ELF-1 (cell line): ENCODE measurements at regions not wholly inside any gene's neighbourhood (a gene's known extent, or its start where the extent isn't known, plus 50 kb on each side); places are given as distances from the start of the nearest gene placed in this dataset.
A peak's percentile ranks its signal among the peaks of the same experiment; 100 is the strongest.

Source experiments
- DNase-seq: peaks from one replicate; pipeline ENCODE4 v3.0.0-alpha.2; 2016; ENCODE audit warnings: low read depth, low spot score

DNA sequence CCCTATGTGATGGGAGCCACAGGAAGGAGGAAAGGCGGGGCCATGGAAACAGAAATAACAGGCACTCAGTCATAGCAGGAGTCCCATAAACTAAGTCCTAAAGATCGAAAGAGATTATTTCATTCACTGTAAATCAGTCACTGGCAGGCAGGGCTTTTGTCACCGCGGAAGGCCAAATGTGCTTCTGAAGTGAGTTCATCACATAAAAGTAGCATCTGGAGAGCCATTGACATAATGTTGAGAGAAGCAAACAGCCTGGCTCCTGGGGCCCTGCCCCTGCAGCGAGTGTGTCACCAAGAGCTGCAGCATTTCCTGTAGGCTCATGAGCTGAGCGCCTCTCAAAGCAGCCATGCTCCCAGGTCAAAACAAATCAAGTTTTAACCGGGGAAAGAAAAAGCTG lies 476.2 kb downstream of the HAPSTR1 start:
- DNase-seq, result no peak

DNA sequence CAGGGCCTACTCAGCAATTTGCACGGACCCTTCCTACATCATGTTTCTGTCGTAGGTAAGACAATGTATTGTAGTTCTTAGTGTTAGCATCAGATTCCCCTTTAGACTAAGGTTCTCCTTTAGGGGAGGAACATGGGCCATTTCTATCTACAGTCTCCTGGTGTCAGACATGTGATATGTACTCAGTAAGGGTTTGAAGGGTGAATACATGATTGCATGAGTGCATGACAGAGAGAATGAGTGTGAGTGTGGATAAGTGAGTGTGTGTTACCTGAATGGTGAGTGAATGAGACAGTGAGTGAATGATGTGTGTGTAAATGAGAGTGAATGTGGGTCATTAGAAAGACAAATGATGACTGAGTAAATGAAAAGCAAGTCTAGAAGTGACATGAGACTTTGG lies 476.8 kb downstream of the HAPSTR1 start:
- DNase-seq, result no peak

DNA sequence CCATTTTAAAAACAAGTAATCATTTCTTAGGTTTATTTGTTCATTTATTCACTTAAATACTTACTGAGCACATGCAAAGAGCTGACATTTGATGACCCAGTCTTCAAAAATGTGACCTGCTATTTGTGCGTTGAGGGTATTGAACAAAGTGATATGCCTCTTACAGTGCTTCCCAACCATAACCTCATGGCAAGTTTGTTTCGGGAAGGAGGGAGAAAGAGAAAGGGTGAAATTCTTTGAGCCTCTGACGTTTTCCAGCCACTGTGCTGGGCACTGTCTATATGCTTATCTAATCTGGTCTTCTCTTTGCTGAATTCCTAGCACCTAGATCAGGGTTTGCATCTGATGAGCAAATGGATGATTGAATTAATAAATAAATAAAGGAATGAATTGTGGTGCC lies 479.1 kb downstream of the HAPSTR1 start:
- no peak for DNase-seq

DNA sequence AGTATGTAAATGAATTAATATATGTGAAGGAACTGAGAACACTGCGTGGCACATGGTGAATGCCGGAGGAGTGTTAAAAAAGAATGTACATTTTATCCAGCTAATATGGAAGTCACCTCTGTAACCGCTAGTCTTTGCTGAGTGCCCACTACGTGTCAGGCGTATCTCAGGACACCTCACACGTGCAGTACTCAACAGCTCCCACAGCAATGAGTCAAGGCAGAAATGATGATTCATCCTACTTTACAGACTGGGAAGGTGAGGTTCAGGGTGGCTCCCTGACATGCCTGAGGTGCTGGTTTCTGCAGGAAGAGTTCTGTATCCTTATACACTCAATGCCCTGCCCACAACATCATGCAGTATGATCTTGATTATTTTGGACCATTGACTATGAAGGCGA lies 487.0 kb downstream of the HAPSTR1 start:
- DNase-seq, result no peak

DNA sequence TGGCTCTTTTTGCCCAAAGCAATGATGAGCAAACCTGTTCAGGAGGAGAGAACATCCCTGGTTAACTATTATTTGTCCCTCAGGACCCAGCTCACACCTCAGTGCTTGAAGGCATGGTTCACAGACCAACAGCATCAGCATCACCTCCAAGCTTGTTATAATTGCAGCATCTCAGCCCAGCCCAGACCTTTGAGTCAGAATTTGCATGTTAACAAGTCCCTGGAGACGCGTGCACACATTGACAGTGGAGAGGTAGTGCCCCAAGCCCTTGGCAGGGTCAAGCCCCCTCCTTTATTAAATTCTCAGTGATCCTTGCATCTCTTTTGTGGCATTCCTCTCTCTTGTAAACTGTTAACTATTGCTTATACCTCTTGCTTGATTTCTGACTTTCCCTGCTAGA lies 488.6 kb downstream of the HAPSTR1 start:
- DNase-seq, result no peak

DNA sequence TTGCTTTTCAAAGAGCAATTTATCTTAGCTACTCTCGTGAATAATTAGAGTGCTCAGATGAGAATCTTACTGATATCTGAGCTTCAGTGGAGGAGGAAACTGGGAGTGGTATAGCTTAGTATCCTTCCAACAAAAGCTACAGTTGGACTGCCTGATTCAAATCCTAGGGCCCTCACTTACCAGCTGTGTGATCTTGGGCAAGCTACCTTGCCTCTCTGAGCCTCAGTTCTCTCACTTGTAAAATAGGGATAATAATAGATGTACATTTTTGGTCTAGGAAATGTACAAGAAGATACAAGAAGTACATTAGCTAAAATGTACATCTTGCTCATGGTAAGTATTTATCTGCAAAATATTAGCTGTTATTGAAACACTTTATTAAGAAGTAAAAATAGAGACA lies 502.0 kb downstream of the HAPSTR1 start:
- no peak for DNase-seq

DNA sequence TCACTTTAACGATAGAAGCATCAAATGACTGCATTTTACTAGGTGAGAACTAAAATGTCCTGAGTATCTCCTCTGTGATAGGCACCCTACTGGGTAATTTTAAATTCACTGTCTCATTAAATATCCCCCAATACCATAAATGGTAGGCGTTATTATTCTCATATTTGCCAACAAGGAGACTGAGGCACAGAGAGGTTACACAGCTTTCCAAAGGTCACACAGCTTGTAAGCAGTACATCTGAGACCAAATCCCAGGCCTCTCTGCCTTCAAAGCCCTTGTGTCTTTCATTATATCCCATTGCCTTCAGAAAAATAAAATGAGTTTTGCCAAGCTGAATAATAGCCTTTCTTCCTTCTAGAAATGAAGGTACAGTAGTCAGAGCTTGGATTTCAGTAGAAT lies 502.6 kb downstream of the HAPSTR1 start:
- no peak for DNase-seq

DNA sequence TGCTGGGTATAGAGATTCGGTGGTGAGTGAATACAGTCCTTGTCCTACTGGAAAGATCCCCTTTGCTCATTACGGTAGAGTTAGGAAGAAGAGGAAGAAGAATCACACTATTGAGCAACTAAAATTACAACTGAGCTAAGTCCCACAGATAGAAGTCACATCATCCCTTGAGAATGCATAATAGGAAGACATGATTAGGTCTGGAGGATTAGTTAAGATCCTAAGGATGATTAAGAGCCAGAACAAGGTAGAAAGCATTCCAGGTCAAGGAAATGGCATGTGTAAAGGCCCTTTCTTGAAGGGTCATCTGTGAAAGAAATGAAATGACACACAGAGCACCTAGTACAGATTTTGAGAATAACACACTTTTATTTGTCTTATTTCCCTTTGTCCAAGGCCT lies 503.5 kb downstream of the HAPSTR1 start:
- no peak for DNase-seq

DNA sequence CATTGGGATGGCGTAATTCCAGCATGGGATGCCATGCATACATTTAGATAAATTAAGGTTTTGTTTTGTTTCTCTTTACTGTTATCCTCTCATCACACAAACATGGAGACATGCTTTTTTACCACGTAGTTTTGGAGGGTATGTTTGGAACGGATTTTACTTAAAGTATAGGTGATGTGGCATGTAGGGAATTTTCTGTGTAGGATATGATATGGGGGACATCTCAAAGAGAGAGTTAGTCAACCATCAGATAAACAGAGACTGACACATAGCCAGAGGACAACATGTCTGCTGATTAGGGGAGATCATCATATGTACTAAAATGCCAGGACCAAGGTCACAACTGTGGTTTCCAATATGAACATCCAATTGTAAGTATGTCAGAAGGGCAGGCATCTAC lies 503.9 kb downstream of the HAPSTR1 start:
- no peak for DNase-seq

DNA sequence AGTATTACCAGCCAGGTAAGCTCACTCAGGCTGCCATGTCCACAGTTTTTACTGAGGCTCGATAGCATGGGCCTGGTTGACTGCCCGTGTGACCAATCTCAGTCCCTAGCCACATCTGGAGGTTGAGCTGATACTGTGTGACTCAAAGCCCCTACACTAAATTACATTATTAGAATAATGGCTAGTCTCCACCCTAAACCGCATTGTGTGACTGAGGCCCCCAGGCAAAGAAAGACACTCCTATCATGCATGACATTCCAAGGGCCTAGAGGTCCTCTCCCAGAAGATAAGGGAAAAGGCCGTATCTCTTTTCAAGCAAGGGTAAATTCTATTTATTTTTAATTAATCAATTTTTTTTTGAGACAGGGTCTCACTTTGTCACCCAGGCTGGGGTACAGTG lies 505.3 kb downstream of the HAPSTR1 start:
- DNase-seq, result peak; percentile 72

DNA sequence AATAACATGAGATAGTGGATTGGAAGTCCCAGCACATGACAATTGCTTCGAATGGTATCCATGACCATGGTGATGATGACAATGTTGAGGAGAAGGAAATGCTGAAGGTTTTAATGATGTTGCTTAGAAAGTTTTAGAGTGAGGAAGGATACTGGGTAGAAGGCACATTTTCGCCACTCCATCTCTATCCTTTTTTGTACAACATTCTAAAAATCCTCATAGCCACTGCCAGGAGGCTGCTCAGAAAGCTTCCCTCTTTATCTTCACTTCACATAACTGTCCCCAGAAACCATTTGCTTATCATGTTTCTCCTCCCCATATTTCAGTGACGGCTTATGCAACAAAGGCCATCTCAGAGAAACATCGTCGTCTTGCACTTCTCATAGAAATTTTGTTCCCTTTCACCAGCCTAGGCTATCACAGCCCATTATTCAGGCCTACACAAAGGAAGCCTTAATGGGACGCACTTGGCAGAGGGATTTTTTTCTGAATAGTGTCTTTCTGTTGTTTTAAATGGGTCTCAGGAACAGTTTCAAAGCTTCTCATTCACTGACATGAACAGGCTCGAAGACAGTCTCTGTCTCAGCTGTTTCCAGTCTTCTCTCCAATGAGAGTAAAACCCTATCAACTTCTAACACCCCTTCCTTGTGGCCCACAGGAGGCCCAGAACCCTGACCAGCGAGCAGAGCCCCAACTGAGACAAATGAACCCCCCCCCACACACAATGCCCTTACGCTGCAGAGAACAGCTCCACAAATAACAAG lies 506.7 kb downstream of the HAPSTR1 start:
- no peak for DNase-seq

DNA sequence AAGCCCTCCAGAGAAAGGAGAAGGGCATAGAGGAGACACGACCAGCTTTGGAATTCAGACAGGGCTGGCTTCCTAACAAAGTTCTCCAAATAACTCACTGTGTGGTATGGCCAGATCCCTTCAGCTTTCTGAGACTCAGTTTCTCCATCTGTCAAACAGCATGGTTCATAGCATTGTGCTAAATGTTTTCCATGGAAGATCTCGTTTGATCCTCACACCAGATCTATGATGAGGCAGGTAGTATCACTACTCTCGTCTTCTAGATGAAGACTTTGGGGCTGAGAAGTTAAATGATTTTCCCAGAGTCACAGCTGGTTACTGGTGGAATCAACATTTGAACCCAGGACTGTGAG lies 507.3 kb downstream of the HAPSTR1 start:
- no peak for DNase-seq

DNA sequence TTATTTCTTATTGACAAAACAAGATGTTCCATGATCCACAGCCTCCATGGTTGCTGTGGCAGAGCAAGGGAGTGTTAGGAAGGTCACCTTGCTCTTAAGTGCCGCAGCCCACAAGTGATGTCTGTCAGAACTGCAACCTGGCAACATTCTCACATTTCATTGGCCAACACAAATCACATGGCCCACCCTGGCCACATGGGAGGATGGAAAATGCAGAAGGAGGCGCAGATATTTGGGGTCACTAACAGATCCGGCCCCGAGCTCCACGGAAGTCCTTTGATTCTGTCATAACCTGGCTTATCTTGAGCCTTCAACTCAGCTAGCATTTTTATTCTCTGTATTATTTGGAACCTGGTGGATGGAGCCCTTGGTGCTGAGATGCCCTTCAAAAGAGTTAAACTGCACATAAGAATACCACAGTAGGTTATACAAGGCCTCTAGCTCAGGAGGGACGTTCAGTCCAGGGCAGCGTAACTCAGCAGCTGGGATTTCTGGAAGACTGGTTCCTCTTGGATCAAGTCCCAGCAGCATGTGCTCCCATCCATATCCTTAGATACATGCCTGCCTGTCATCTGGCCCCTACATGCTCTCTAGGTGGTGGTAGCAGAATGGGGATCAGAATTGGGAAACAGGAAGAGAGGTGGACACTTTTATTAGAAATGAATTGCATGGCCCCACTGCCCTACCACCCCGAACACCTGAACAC lies 508.1 kb downstream of the HAPSTR1 start:
- DNase-seq, result no peak

DNA sequence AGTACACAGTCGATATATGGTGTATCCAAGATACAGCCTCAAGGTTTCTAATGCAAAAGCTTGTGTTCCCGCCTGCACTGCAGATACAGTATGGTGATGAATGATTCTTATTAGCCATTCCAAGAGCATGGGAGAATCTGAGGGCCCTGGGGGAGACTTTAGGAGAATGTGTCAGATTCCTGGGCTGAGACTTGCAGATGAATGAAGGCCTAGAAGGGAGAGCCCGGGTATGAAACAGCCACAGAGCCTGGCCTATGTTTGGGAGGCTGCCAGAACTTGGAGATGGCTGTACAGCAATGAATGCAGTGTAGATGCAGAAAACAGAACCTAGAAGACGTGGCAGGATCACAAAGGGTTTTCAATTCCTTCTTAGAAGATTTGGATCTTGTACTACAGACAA lies 510.7 kb downstream of the HAPSTR1 start:
- DNase-seq, result no peak

DNA sequence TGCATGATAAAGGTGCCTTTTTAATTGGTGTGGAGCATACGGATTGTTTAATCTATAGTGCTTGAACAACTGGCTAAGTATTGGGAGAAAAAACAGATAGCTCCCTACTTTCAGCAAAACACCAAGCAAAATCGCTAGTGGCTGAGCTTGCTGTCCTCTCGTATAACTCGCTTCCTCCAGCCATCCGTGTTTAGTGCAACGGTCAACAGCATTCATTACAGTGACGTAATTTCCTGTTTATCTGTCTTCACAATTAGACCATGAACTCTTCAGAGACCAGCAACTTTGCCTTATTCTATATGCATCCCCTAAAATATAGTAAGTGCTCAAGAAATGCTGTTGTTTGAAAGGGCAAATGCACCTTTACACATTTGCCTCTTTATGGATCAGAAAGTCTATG lies 511.9 kb downstream of the HAPSTR1 start:
- no peak for DNase-seq

DNA sequence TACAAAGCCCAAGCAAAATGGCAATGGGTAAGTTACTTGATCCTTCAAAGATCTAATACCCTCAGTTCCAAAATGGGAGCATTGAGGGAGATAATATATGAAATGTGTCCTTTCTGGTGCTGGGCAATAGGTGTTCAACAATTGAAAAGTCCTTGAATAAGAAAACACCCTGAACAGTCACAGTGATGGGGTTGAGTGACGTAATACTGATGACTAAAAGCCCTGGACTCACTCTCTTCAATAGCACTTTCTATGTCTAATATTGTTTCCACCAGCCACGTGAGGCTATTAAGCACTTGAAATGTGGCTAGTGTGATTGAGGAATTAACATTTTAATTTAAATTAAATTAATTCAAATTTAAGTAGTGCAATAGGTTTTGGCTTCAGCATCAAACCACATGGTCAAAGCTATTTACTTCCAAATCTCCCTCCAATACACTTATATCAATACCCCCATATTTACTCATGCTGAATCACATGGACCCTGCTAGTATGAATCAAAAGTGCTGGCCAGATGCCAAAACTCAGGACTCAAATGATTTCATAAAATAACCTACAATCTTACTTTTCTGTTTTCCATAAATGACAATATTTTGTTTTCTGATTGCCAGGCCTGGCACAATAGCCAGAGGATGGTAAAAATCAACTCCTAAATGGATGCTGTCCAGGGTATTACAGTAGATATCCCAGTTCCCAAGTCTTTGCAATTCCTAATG lies 516.2 kb downstream of the HAPSTR1 start:
- no peak for DNase-seq

DNA sequence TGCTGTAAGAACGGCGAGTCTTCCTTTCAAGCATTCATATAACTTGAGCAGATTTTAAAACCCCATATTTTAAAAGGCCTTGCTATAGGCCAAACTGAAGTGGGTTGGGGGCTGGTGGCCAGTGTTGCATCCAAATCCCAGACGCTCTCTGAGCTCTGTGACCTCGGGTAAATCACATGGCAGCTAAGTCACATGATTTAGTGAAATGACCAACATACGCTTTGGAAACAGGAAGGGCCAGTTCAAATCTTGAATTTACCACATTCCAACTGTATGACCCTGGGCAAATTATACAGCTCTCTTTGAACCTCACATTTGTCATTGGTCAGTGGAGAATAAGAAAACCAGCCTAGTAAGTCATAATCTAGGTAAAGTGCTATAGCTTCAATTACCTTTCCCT lies 519.3 kb downstream of the HAPSTR1 start:
- DNase-seq, result no peak

DNA sequence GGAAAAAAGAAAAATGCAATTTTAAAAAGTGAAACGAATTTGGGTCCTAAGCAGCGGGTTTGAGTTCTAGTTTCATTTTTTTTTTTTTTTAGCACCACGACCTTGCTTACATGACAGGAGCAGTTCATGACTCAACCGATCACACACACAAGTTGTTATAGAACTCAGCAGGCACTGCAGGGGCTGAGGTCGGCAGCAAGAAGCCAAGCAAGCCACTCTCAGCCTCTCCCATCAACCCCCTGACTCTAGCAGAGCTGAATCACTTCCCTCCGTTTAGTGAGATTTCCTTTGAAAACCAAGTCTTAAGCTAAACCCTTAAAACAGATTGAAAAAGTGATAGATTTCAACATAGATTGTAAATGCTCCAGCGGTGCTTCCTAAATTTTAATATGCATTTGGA lies 520.8 kb downstream of the HAPSTR1 start:
- no peak for DNase-seq

DNA sequence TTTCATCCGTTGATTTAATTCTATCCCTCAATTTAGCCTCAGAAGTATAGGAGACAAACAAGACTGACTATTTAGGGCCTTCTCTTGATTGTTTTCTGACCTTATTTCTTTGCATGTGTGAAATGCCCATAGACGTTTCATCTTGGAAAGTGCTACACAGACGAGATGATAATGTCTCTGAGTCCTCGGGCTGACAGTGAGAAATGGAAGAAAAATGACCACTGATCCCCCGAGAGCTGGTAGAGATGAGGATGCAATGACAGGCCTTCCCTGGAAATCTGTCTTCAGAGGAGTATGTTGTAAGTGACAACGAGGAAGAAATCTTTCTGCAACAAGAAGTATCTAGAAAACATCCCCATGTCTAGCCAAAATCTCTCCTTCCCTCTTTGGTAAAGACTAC lies 522.9 kb downstream of the HAPSTR1 start:
- no peak for DNase-seq

DNA sequence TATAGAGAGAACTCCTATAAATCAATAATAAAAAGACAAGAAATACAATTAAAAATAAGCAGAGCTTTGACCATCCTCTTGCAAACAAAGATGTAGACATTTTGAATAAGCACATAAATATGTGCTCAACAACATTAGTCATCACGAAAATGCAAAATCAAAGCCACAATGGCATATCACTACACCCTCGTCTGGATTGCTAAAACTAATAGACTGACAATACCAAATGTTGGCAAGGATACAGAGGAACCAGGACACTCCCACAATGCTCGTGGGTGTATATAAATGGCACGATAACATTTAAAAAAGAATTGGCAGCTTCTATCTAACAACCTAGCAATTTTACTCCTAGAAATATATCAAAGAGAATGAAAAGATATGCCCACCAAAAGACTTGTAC lies 530.8 kb downstream of the HAPSTR1 start:
- DNase-seq, result no peak

DNA sequence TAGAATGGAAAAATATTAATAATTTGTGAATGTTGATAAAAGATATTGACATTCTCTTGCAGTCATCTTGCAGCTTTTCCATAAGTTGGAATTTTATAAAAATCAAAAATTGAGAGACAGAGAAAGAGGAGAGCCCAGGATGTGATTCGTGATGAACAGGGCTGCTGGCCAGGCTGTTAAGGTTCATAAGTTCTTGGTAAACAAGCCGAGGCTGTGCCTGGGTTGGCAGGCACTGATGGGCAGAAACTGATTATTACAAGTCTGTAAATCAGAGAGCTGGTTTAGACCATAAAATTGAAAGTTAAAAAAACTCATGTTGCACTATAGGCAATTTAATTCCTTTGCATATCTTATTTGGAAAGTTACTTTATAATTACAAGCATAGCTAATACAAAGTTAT lies 533.7 kb downstream of the HAPSTR1 start:
- no peak for DNase-seq

DNA sequence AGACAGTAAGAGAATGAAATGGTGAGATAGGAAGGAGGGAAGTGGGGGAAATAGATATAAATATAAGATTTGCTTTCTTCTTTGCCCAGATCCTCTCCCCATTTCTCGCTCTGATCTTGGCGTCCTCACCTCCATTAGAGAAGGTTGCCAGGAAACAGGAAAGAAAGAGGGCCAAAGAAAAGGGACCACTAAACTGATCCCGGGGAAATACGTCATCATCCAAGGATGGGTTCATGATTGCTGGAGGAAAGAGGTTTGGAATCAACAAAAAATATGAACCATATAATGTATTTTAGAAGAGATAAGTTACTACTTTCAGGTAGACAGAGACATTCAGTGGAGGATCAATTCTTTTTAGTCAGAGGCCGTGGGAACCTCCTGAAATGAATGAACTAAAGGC lies 536.0 kb downstream of the HAPSTR1 start:
- DNase-seq, result no peak

DNA sequence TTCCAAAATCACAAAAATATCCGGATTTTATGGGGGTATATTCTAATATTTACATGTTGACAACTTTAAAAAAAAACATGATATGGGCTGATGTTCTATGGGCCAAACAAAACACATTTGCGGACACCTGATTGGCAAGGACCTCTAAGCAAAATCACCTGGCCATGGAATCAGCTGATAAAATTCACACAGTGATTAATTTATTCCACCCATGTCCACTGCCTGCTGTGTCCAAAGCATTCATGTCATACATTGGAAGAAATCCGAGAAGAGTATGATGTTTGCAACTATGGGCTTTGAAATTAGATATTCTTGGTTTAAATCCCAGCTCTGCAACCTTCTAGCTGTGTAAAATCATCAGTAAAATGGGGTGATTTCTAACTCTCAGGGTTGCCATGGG lies 538.7 kb downstream of the HAPSTR1 start:
- no peak for DNase-seq
